Stimulated activated memory B cell treated with anti-CD40 and anti-IgM and Interleukin-4, amounts not matched to agents 10 μg/mL and 1 μg/mL and 100 μg/mL, for 72 hours (primary cell): ENCODE measurements at regions not wholly inside any gene's neighbourhood (a gene's known extent, or its start where the extent isn't known, plus 50 kb on each side); places are given as distances from the start of the nearest gene placed in this dataset.
A peak's percentile ranks its signal among the peaks of the same experiment; 100 is the strongest.
"Not testable (repeated sequence)": the region's sequence is repeated elsewhere in the genome, so short reads cannot be mapped to it uniquely, and the experiment has no call there.

Source experiments
- ATAC-seq: fragments of 150-1000 bp; cut with Tn5 transposase; 2 replicates; pipeline ENCODE4 v1.10.0; 2021
- H3K27ac Mint-ChIP-seq: one replicate; pipeline ENCODE4 v1.8.0; 2022; ENCODE audit warnings: mild to moderate bottlenecking, mixed read lengths
- H3K27me3 Mint-ChIP-seq: one replicate; pipeline ENCODE4 v1.8.0; 2022; ENCODE audit warnings: mixed read lengths
- H3K36me3 Mint-ChIP-seq: one replicate; pipeline ENCODE4 v1.8.0; 2022; ENCODE audit warnings: mixed read lengths
- H3K4me1 Mint-ChIP-seq: one replicate; pipeline ENCODE4 v1.8.0; 2022; ENCODE audit warnings: mixed read lengths
- H3K4me3 Mint-ChIP-seq: one replicate; pipeline ENCODE4 v1.8.0; 2022; ENCODE audit warnings: mild to moderate bottlenecking, moderate library complexity, mixed read lengths
- H3K9me3 Mint-ChIP-seq: one replicate; pipeline ENCODE4 v1.8.0; 2022; ENCODE audit warnings: mixed read lengths

- H3K4me1 Mint-ChIP-seq: peaks cover 18% of the 10 kb centered on the region
- no peaks in the 10 kb centered on the region for H3K27me3 Mint-ChIP-seq
- peak overlapping the region; percentile 77 for H3K4me3 Mint-ChIP-seq
- peaks cover 6% of the 10 kb centered on the region for H3K9me3 Mint-ChIP-seq
- H3K36me3 Mint-ChIP-seq: no peaks in the 10 kb centered on the region
- ATAC-seq: no peak
- H3K27ac Mint-ChIP-seq: peak overlapping the region; percentile 60
These were observed 50.6 kb upstream of the RNF182 start for GRCh38 chr6:13874191-13874549.

GRCh38 chr6:13873288-13874190 is 51.2 kb upstream of the RNF182 start:
- H3K27me3 Mint-ChIP-seq: no peaks in the 10 kb centered on the region
- H3K4me1 Mint-ChIP-seq: peaks cover 18% of the 10 kb centered on the region
- peaks cover 6% of the 10 kb centered on the region for H3K9me3 Mint-ChIP-seq
- ATAC-seq: peak; percentile 89
- peak overlapping the region; percentile 77 for H3K4me3 Mint-ChIP-seq
- no peaks in the 10 kb centered on the region for H3K36me3 Mint-ChIP-seq
- H3K27ac Mint-ChIP-seq: peak overlapping the region; percentile 60

DNA sequence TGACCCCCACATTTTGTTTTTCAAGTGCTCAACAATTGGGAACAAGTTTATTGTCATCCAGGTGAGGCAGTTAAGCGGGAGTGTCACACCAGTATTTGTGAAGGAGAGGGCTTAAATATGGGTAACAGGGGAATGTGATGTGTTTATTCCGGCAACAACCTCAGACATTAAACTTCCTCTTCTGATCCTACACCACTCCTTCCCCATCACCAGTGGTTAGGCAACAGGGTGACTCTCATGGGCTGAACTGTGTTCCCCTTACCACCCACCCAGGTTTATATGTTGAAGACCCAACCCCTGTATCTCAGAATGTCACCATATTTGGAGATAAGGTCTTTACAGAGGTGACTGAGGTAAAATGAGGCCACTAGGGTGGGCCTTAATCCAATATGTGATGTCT is 52.1 kb upstream of the RNF182 start:
- Mint-ChIP-seq H3K4me1 (peaks cover 18% of the 10 kb centered on the region), H3K4me3 (peak overlapping the region; percentile 77), H3K27ac (peak overlapping the region; percentile 60), H3K27me3 (no peaks in the 10 kb centered on the region), H3K9me3 (no peaks in the 10 kb centered on the region), H3K36me3 (no peaks in the 10 kb centered on the region)
- no peak for ATAC-seq

GRCh38 chr6:13872006-13872405 is 52.7 kb upstream of the RNF182 start:
- H3K4me3 Mint-ChIP-seq, H3K27ac Mint-ChIP-seq, H3K9me3 Mint-ChIP-seq, H3K27me3 Mint-ChIP-seq, H3K36me3 Mint-ChIP-seq, ATAC-seq: not testable (repeated sequence)
- peaks cover 18% of the 10 kb centered on the region for H3K4me1 Mint-ChIP-seq

DNA sequence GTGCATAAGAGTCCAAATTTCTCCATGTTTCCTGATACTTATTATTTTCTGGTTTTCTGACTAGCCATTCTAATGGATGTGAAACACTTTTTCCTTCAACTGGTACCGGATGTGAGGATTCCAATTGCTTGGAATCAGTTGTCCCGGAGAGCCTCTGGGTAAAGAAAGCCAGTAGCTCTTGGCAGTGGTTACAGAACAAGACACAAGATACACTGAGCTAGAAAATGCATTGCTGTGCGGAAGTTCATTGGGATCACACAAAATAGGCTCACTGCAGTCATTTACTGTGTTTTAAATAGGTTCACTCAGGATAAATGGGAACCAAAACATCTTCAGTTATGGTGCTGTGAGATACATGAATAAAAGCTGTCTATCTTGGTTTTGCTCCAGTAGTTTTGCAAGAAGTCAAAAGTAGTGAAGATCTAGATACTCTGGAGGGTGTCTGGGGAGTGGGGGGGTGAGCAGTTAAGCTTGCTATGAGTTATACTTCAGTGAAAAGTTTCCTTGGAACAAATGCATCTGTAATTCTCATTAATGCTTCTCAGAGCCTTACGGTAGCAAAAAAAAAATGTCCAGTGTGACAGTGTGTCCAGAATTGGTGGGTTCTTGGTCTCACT is 54.4 kb upstream of the RNF182 start:
- Mint-ChIP-seq H3K27ac (no peak overlapping the region), H3K9me3 (no peaks in the 10 kb centered on the region), H3K27me3 (no peaks in the 10 kb centered on the region), H3K4me1 (peaks cover 18% of the 10 kb centered on the region), H3K4me3 (no peak overlapping the region), H3K36me3 (no peaks in the 10 kb centered on the region)
- no peak for ATAC-seq

- Mint-ChIP-seq H3K4me3 (no peak overlapping the region), H3K27me3 (no peaks in the 10 kb centered on the region), H3K9me3 (no peaks in the 10 kb centered on the region), H3K4me1 (peaks cover 13% of the 10 kb centered on the region), H3K36me3 (no peaks in the 10 kb centered on the region), H3K27ac (no peak overlapping the region)
- ATAC-seq: no peak
These were observed 53.9 kb upstream of the MCUR1 start for GRCh38 chr6:13868236-13868635.

GRCh38 chr6:13866301-13866700 is 51.9 kb upstream of the MCUR1 start:
- Mint-ChIP-seq H3K4me1 (peaks cover 6% of the 10 kb centered on the region), H3K36me3 (no peaks in the 10 kb centered on the region), H3K4me3 (no peak overlapping the region), H3K9me3 (no peaks in the 10 kb centered on the region), H3K27ac (no peak overlapping the region), H3K27me3 (peaks cover 9% of the 10 kb centered on the region)
- ATAC-seq: no peak

DNA sequence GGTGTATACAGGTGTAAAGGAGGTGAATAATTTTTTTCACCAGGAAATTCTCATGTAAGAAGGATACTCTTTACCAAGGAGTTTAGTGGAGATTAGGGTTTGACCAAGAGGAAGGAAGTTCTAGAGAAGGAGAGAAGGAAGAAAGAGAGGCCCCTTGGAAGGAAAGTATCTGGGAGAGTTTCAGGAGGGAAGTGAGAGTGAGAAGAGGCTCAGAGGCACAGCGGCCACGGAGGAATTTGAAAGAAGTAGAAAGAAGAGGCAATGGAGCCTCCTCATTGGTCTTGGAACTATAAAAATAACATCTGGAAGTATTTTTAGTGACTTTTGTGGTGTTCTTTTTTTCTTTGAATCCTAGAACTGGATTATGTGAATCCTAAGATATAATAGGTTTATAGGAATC is 50.8 kb upstream of the MCUR1 start:
- Mint-ChIP-seq H3K36me3 (no peaks in the 10 kb centered on the region), H3K27me3 (peaks cover 21% of the 10 kb centered on the region), H3K27ac (no peak overlapping the region), H3K4me1 (peaks cover 6% of the 10 kb centered on the region), H3K4me3 (no peak overlapping the region), H3K9me3 (peaks cover 2% of the 10 kb centered on the region)
- no peak for ATAC-seq

DNA sequence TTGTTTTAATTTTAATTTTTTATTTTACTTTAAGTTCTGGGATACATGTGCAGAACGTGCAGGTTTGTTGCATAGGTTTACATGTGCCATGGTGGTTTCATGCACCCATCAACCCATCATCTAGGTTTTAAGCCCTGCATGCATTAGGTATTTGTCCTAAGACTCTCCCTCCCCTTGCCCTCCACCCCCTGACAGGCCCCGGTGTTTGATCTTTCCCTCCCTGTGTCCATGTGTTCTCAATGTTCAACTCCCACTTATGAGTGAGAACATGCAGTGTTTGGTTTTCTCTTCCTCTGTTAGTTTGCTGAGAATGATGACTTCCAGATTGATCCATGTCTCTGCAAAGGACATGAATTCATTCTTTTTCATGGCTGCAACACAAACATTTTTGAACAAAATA is 50.3 kb upstream of the MCUR1 start:
- not testable (repeated sequence) for H3K4me1 Mint-ChIP-seq, H3K36me3 Mint-ChIP-seq, H3K4me3 Mint-ChIP-seq, H3K9me3 Mint-ChIP-seq, H3K27ac Mint-ChIP-seq, ATAC-seq
- peaks cover 26% of the 10 kb centered on the region for H3K27me3 Mint-ChIP-seq
